KMS-11 (cell line): ENCODE measurements at regions not wholly inside any gene's neighbourhood (a gene's known extent, or its start where the extent isn't known, plus 50 kb on each side); places are given as distances from the start of the nearest gene placed in this dataset.
"Not testable (repeated sequence)": the region's sequence is repeated elsewhere in the genome, so short reads cannot be mapped to it uniquely, and the experiment has no call there.

Source experiments
- H2AFZ ChIP-seq: fragments of 200-600 bp; sonication (generic); 2 replicates; pipeline ENCODE4 v1.6.1; 2016; ENCODE audit warnings: antibody characterized with exemption, mixed run types, low read depth
- H3K27ac ChIP-seq: fragments of 200-600 bp; sonication (generic); 2 replicates; pipeline ENCODE4 v1.6.1; 2016; ENCODE audit warnings: mild to moderate bottlenecking, mixed run types
- H3K27me3 ChIP-seq: fragments of 200-600 bp; sonication (generic); 2 replicates; pipeline ENCODE4 v1.6.1; 2017; ENCODE audit warnings: mild to moderate bottlenecking, low read depth, mixed run types, moderate library complexity; ENCODE audit not compliant: insufficient read depth
- H3K36me3 ChIP-seq: fragments of 200-600 bp; sonication (generic); 2 replicates; pipeline ENCODE4 v1.6.1; 2017; ENCODE audit warnings: mild to moderate bottlenecking, mixed run types; ENCODE audit not compliant: insufficient read depth
- H3K4me1 ChIP-seq: fragments of 200-600 bp; sonication (generic); 2 replicates; pipeline ENCODE4 v1.6.1; 2016; ENCODE audit warnings: mild to moderate bottlenecking, low read depth, mixed run types; ENCODE audit not compliant: poor library complexity, severe bottlenecking
- H3K4me2 ChIP-seq: fragments of 200-600 bp; sonication (generic); 2 replicates; pipeline ENCODE4 v1.7.0; 2016; ENCODE audit warnings: mild to moderate bottlenecking, mixed run types
- H3K4me3 ChIP-seq: fragments of 200-600 bp; sonication (generic); IDR thresholded peaks from 2 replicates; pipeline ENCODE4 v1.6.1; 2017; ENCODE audit warnings: low read depth, low read length, mixed read lengths; ENCODE audit not compliant: insufficient read depth
- H3K79me2 ChIP-seq: fragments of 200-600 bp; sonication (generic); 2 replicates; pipeline ENCODE4 v1.6.1; 2016; ENCODE audit warnings: low read depth, mixed run types; ENCODE audit not compliant: insufficient read depth
- H3K9ac ChIP-seq: fragments of 200-600 bp; sonication (generic); 2 replicates; pipeline ENCODE4 v1.6.1; 2016; ENCODE audit warnings: mild to moderate bottlenecking, mixed run types
- H4K20me1 ChIP-seq: fragments of 200-600 bp; sonication (generic); 2 replicates; pipeline ENCODE4 v1.6.1; 2016; ENCODE audit warnings: mild to moderate bottlenecking, mixed run types; ENCODE audit not compliant: insufficient read depth
- TF ChIP-seq, protein P1 (sequence below): fragments of 200-600 bp; sonication (generic); conservative IDR thresholded peaks from 2 replicates; pipeline ENCODE4 v1.6.1; 2017; ENCODE audit warnings: low read depth, mild to moderate bottlenecking, antibody characterized with exemption, low read length, moderate library complexity, mixed read lengths

GRCh38 chr7:130854481-130854880 is 120.5 kb upstream of the KLF14 start:
- Histone ChIP-seq H3K36me3 (no peaks in the 10 kb centered on the region), H3K4me1 (no peaks in the 10 kb centered on the region), H4K20me1 (no peaks in the 10 kb centered on the region), H3K4me3 (no peak overlapping the region), H3K4me2 (no peak overlapping the region), H2AFZ (no peak overlapping the region), H3K27ac (no peak overlapping the region), H3K27me3 (no peaks in the 10 kb centered on the region), H3K9ac (no peak overlapping the region), H3K79me2 (no peaks in the 10 kb centered on the region)
- TF ChIP-seq, protein P1, sequence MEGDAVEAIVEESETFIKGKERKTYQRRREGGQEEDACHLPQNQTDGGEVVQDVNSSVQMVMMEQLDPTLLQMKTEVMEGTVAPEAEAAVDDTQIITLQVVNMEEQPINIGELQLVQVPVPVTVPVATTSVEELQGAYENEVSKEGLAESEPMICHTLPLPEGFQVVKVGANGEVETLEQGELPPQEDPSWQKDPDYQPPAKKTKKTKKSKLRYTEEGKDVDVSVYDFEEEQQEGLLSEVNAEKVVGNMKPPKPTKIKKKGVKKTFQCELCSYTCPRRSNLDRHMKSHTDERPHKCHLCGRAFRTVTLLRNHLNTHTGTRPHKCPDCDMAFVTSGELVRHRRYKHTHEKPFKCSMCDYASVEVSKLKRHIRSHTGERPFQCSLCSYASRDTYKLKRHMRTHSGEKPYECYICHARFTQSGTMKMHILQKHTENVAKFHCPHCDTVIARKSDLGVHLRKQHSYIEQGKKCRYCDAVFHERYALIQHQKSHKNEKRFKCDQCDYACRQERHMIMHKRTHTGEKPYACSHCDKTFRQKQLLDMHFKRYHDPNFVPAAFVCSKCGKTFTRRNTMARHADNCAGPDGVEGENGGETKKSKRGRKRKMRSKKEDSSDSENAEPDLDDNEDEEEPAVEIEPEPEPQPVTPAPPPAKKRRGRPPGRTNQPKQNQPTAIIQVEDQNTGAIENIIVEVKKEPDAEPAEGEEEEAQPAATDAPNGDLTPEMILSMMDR, result no peak

DNA sequence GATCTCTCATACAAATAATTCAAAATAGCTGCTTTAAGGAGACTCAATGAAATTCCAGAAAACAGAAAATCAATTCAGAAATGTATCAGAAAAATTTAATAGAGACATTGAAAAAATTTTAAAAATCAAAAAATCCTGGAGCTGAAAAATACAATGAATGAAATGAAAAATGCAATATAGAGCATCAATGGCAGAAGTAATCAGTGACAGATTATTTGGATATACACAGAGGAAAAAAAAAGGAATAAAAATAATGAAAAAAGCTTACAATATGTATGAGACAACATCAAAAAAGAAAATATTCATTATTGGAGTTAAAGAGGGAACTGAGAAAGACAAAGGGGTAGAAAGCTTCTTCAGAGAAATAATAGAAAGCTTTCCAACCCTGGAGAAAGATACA is 122.9 kb upstream of the KLF14 start:
- H4K20me1 ChIP-seq, result no peaks in the 10 kb centered on the region
- H3K4me2 ChIP-seq, result no peak overlapping the region
- no peak overlapping the region for H3K9ac ChIP-seq
- H3K4me3 ChIP-seq, result no peak overlapping the region
- no peaks in the 10 kb centered on the region for H3K4me1 ChIP-seq
- no peak overlapping the region for H2AFZ ChIP-seq
- H3K79me2 ChIP-seq, result no peaks in the 10 kb centered on the region
- H3K27ac ChIP-seq, result no peak overlapping the region
- H3K36me3 ChIP-seq, result no peaks in the 10 kb centered on the region
- no peaks in the 10 kb centered on the region for H3K27me3 ChIP-seq
- TF ChIP-seq, protein P1, result no peak

DNA sequence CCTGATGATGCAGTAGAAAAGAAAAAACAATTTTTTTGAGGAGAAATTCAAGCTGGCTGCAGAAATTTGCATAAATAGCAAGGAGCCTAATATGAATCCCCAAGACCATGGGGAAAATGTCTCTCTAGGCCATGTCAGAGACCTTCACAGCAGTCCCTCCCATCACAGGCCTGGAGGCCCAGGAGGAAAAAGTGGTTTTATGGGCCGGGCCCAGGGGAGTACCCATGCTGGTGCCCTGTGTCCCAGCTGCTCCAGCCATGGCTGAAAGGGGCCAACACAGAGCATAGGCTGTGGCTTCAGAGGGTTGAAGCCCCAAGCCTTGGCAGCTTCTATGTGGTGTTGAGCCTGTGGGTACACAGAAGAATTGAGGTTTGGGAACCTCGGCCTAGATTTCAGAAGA is 126.8 kb upstream of the KLF14 start:
- H4K20me1 ChIP-seq, H3K4me2 ChIP-seq, H3K4me3 ChIP-seq, H3K4me1 ChIP-seq, H3K36me3 ChIP-seq, H2AFZ ChIP-seq, H3K79me2 ChIP-seq, H3K9ac ChIP-seq, H3K27me3 ChIP-seq, H3K27ac ChIP-seq: not testable (repeated sequence)

DNA sequence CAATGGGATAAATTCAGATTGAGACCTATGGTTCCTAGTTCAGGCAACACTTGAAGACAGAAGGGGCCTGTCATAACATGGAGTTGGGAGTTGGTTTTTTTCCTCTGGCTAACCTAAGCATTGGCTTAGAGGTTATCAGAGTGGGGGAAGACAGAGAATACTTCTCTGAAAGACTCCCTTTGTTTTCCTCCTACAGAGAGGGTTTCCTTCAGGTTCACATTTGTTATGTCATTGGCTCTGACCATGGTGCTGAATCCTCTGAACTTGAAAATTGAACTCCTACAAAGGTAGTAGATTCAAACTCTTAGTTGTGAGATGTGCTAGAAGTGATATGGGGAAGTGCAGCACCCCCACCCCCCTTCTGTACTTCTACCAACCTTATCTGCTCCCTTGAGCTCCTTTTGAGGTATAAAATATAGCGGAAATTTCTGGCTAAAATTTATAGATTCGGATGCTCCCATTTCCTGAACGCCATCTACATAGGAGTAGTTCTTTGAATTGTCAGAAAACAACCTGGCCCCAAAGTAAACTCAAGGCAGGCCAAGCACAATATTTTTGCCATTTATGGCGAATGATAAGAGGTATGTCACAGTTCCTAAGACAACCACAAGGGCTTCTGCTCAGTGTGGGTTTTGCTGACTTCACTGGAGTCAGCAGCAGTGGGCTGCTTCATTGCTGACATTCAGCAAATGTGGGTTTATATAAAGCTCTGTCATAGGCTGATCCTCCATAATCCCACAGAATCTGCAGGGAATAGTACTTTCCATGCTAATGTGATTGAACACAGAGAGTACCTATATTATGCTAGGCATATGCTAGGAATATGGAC is 131.6 kb upstream of the KLF14 start:
- no peak overlapping the region for H3K4me3 ChIP-seq
- TF ChIP-seq, protein P1, result no peak
- H2AFZ ChIP-seq, result no peak overlapping the region
- no peaks in the 10 kb centered on the region for H3K4me1 ChIP-seq
- no peak overlapping the region for H3K9ac ChIP-seq
- no peak overlapping the region for H3K27ac ChIP-seq
- H3K36me3 ChIP-seq, result no peaks in the 10 kb centered on the region
- no peaks in the 10 kb centered on the region for H3K27me3 ChIP-seq
- H3K79me2 ChIP-seq, result no peaks in the 10 kb centered on the region
- no peak overlapping the region for H3K4me2 ChIP-seq
- H4K20me1 ChIP-seq, result no peaks in the 10 kb centered on the region

DNA sequence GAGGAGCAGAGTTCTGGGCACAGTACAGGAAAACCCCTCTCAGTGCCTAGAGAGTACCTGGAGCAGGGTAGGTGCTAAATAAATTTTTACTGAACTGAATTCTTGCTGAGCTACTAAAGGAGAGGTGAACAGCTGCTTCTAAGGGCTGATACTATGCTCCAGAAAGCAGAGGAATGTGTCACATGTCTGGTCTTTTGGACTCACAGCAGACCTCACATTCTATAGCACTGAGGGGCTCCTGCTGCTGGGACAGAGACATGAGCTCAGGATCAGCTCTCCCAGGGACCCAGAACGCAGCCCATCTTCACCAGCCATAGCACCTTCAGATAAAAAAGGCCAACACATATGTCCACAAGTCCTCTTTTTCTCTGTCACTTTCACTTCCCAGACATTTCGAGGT is 133.0 kb upstream of the KLF14 start:
- no peaks in the 10 kb centered on the region for H4K20me1 ChIP-seq
- no peak overlapping the region for H3K27ac ChIP-seq
- H3K4me2 ChIP-seq, result no peak overlapping the region
- H3K27me3 ChIP-seq, result no peaks in the 10 kb centered on the region
- no peaks in the 10 kb centered on the region for H3K36me3 ChIP-seq
- no peak overlapping the region for H3K4me3 ChIP-seq
- no peaks in the 10 kb centered on the region for H3K79me2 ChIP-seq
- H2AFZ ChIP-seq, result no peak overlapping the region
- no peaks in the 10 kb centered on the region for H3K4me1 ChIP-seq
- H3K9ac ChIP-seq, result no peak overlapping the region
- TF ChIP-seq, protein P1, result no peak
